MG63 (cell line): ENCODE measurements at regions not wholly inside any gene's neighbourhood (a gene's known extent, or its start where the extent isn't known, plus 50 kb on each side); places are given as distances from the start of the nearest gene placed in this dataset.
"Not testable (repeated sequence)": the region's sequence is repeated elsewhere in the genome, so short reads cannot be mapped to it uniquely, and the experiment has no call there.

Experiments used
- DNase-seq: peaks from one replicate; pipeline ENCODE4 v3.0.0-alpha.2; 2020
- H3K27me3 ChIP-seq: fragments of 250-450 bp; sonication (Bioruptor Pico); 2 replicates; pipeline ENCODE4 v1.5.1; 2020; ENCODE audit warnings: mild to moderate bottlenecking, moderate library complexity
- H3K36me3 ChIP-seq: fragments of 250-450 bp; sonication (Bioruptor Pico); 2 replicates; pipeline ENCODE4 v1.5.1; 2020; ENCODE audit warnings: mild to moderate bottlenecking, moderate library complexity
- H3K4me3 ChIP-seq: fragments of 250-450 bp; sonication (Bioruptor Pico); 2 replicates; pipeline ENCODE4 v1.5.1; 2020; ENCODE audit warnings: mild to moderate bottlenecking, moderate library complexity
- H3K9me3 ChIP-seq: fragments of 250-450 bp; sonication (Bioruptor Pico); 2 replicates; pipeline ENCODE4 v1.5.1; 2020; ENCODE audit warnings: mild to moderate bottlenecking, moderate library complexity

GRCh38 chr2:209121691-209122090, 302.2 kb upstream of the MAP2 start:
- no peaks in the 10 kb centered on the region for H3K27me3 ChIP-seq
- no peak overlapping the region for H3K4me3 ChIP-seq
- no peaks in the 10 kb centered on the region for H3K9me3 ChIP-seq
- H3K36me3 ChIP-seq, result no peaks in the 10 kb centered on the region
- DNase-seq, result no peak

- no peak overlapping the region for H3K4me3 ChIP-seq
- H3K36me3 ChIP-seq, result no peaks in the 10 kb centered on the region
- no peaks in the 10 kb centered on the region for H3K9me3 ChIP-seq
- no peaks in the 10 kb centered on the region for H3K27me3 ChIP-seq
- DNase-seq, result no peak
Observed at GRCh38 chr2:209125291-209125690, 298.6 kb upstream of the MAP2 start.

- no peaks in the 10 kb centered on the region for H3K27me3 ChIP-seq
- H3K4me3 ChIP-seq, result no peak overlapping the region
- no peak for DNase-seq
- H3K36me3 ChIP-seq, result no peaks in the 10 kb centered on the region
- H3K9me3 ChIP-seq, result no peaks in the 10 kb centered on the region
Observed at GRCh38 chr2:209138079-209138478, 285.8 kb upstream of the MAP2 start.

- Histone ChIP-seq H3K36me3 (no peaks in the 10 kb centered on the region), H3K4me3 (no peak overlapping the region), H3K27me3 (no peaks in the 10 kb centered on the region)
Observed at GRCh38 chr2:209141142-209141541, 282.7 kb upstream of the MAP2 start.

GRCh38 chr2:209141818-209142217, 282.0 kb upstream of the MAP2 start:
- no peaks in the 10 kb centered on the region for H3K9me3 ChIP-seq
- no peak overlapping the region for H3K4me3 ChIP-seq
- H3K36me3 ChIP-seq, result no peaks in the 10 kb centered on the region
- no peaks in the 10 kb centered on the region for H3K27me3 ChIP-seq
- DNase-seq, result no peak

More at GRCh38 chr2:209141142-209141541, 282.7 kb upstream of the MAP2 start:
- DNase-seq, result no peak
- H3K9me3 ChIP-seq, result no peaks in the 10 kb centered on the region

GRCh38 chr2:209145220-209145691, 278.6 kb upstream of the MAP2 start:
- not testable (repeated sequence) for H3K27me3 ChIP-seq, H3K9me3 ChIP-seq, DNase-seq, H3K4me3 ChIP-seq, H3K36me3 ChIP-seq

GRCh38 chr2:209145941-209146681, 277.7 kb upstream of the MAP2 start:
- H3K4me3 ChIP-seq, result no peak overlapping the region
- no peaks in the 10 kb centered on the region for H3K9me3 ChIP-seq
- no peak for DNase-seq
- H3K36me3 ChIP-seq, result no peaks in the 10 kb centered on the region
- H3K27me3 ChIP-seq, result no peaks in the 10 kb centered on the region

- Histone ChIP-seq H3K9me3 (no peaks in the 10 kb centered on the region), H3K36me3 (no peaks in the 10 kb centered on the region), H3K27me3 (no peaks in the 10 kb centered on the region), H3K4me3 (no peak overlapping the region)
- no peak for DNase-seq
Observed at GRCh38 chr2:209146682-209147320, 277.0 kb upstream of the MAP2 start.

- Histone ChIP-seq H3K36me3 (no peaks in the 10 kb centered on the region), H3K27me3 (no peaks in the 10 kb centered on the region), H3K9me3 (no peaks in the 10 kb centered on the region), H3K4me3 (no peak overlapping the region)
- DNase-seq, result no peak
Observed at GRCh38 chr2:209147981-209148380, 275.9 kb upstream of the MAP2 start.

GRCh38 chr2:209160800-209161588, 262.9 kb upstream of the MAP2 start:
- DNase-seq, result no peak
- Histone ChIP-seq H3K4me3 (no peak overlapping the region), H3K9me3 (no peaks in the 10 kb centered on the region), H3K27me3 (no peaks in the 10 kb centered on the region), H3K36me3 (no peaks in the 10 kb centered on the region)

- Histone ChIP-seq H3K9me3 (no peaks in the 10 kb centered on the region), H3K36me3 (no peaks in the 10 kb centered on the region), H3K4me3 (no peak overlapping the region), H3K27me3 (no peaks in the 10 kb centered on the region)
- DNase-seq, result no peak
Observed at GRCh38 chr2:209162129-209162528, 261.7 kb upstream of the MAP2 start.

- Histone ChIP-seq H3K9me3 (no peaks in the 10 kb centered on the region), H3K4me3 (no peak overlapping the region), H3K27me3 (no peaks in the 10 kb centered on the region), H3K36me3 (no peaks in the 10 kb centered on the region)
- DNase-seq, result no peak
Observed at GRCh38 chr2:209181984-209182383, 241.9 kb upstream of the MAP2 start.

GRCh38 chr2:209186886-209187285, 237.0 kb upstream of the MAP2 start:
- H3K9me3 ChIP-seq, H3K36me3 ChIP-seq, H3K4me3 ChIP-seq, H3K27me3 ChIP-seq, DNase-seq: not testable (repeated sequence)

GRCh38 chr2:209189893-209190292, 234.0 kb upstream of the MAP2 start:
- H3K36me3 ChIP-seq, result no peaks in the 10 kb centered on the region
- no peaks in the 10 kb centered on the region for H3K27me3 ChIP-seq
- no peak for DNase-seq
- H3K9me3 ChIP-seq, result no peaks in the 10 kb centered on the region
- H3K4me3 ChIP-seq, result no peak overlapping the region

GRCh38 chr2:209191139-209191538, 232.7 kb upstream of the MAP2 start:
- peak; percentile 66 for DNase-seq
- Histone ChIP-seq H3K4me3 (no peak overlapping the region), H3K27me3 (no peaks in the 10 kb centered on the region), H3K36me3 (no peaks in the 10 kb centered on the region), H3K9me3 (no peaks in the 10 kb centered on the region)

- no peaks in the 10 kb centered on the region for H3K36me3 ChIP-seq
Observed at GRCh38 chr2:209194717-209195116, 229.1 kb upstream of the MAP2 start.

GRCh38 chr2:209208211-209208610, 215.6 kb upstream of the MAP2 start:
- Histone ChIP-seq H3K27me3 (no peaks in the 10 kb centered on the region), H3K4me3 (peak overlapping the region; percentile 46), H3K9me3 (no peaks in the 10 kb centered on the region), H3K36me3 (no peaks in the 10 kb centered on the region)
- peak; percentile 28 for DNase-seq

More at GRCh38 chr2:209194717-209195116, 229.1 kb upstream of the MAP2 start:
- peaks cover 1% of the 10 kb centered on the region; the same call in 1 of the 2 replicates for H3K9me3 ChIP-seq
- no peak for DNase-seq
- H3K4me3 ChIP-seq, result no peak overlapping the region
- no peaks in the 10 kb centered on the region for H3K27me3 ChIP-seq
